ENCODE measurements at regions not wholly inside any gene's neighbourhood (a gene's known extent, or its start where the extent isn't known, plus 50 kb on each side); places are given as distances from the start of the nearest gene placed in this dataset.

DNA sequence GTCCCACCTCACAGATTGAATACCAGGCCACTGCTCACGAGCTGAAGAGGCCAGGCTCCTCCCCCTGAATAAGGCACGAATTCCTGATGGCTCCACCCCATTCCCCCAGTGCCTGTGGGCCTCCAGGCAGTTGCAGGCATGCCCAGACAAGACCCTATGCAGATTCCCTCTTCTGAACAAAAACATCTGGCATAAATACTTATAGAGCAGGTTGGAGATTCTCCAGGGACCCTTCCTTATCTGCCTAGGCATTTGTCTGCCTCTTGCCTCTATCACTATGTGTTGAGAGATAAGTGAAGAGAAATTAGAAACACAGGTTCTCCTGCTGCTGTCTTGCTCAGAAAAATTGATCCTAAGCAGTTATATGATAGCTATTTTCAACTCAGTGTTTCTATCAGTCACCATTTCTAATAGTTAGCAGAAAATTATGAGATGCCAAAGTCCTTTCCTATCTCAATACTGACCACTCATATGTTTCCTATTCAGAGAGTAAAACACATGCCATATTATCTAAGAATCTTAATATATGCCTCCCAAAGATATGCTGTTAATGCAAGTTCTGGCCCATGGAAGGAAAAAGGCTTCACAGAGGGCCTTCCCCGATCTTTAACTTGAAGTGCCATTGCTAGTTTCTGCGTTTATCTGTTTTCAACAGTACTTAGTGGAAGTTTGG is 364.0 kb downstream of the KCTD12 start:
- Histone ChIP-seq H3K4me1 (ENCODE audit: control insufficient read depth in 1 of 2, insufficient read depth in 2 of 2, low read depth in 1 of 2, low read length in 1 of 2) (peaks cover 0 to 11% of the 10 kb centered on the region in 2 experiments; a peak in 2 of 4 replicates), H2AFZ (ENCODE audit: low read depth) (no peak overlapping the region), H3K9me2 (no peaks in the 10 kb centered on the region), H3K36me3 (replicated peaks in 1 of 2; ENCODE audit: control insufficient read depth in 1 of 2, insufficient read depth in 2 of 2, low read length in 1 of 2) (no peaks in the 10 kb centered on the region), H3K27me3 (ENCODE audit: insufficient read depth) (no peaks in the 10 kb centered on the region), H3K4me3 (ENCODE audit: low read depth in 2 of 2, low read length in 1 of 2) (no peak overlapping the region), H4K20me1 (ENCODE audit: insufficient read depth) (no peaks in the 10 kb centered on the region), H3K4me2 (no peak overlapping the region), H3K9ac (no peak overlapping the region), H3F3A (replicated peaks; ENCODE audit: insufficient read depth) (no peaks in the 10 kb centered on the region), H3K79me2 (ENCODE audit: insufficient read depth) (no peaks in the 10 kb centered on the region), H3K27ac (ENCODE audit: low read depth in 2 of 2, low read length in 1 of 2) (peak overlapping the region; percentile 23 to 87; a peak in 2 of 4 replicates), H3K9me3 (no peaks in the 10 kb centered on the region)
- ChIA-PET POLR2A (no interaction called here), CTCF (interaction anchor here (0.9 to 1.2 kb wide), 4 partner anchors 15 to 382 kb away, joined by 3 to 4 read pairs (median 3); partner anchors contain the start of gene KCTD12)
- peak; percentile 81 for TF ChIP-seq TCF12 (IDR thresholded peaks at IDR 0.05)
- peak; percentile 100 for TF ChIP-seq RCOR1 (IDR thresholded peaks at IDR 0.05; ENCODE audit: low read length)
- TF ChIP-seq RAD21 (IDR thresholded peaks at IDR 0.05; ENCODE audit: low read length) = peak; percentile 41
- no peak for TF ChIP-seq SIN3A (IDR thresholded peaks at IDR 0.05; ENCODE audit: borderline replicate concordance, low read depth, low read length)
- TF ChIP-seq MXI1 (IDR thresholded peaks at IDR 0.05; ENCODE audit: low read depth, low read length) = no peak
- TF ChIP-seq EP300 (IDR thresholded peaks at IDR 0.05; ENCODE audit: borderline replicate concordance in 1 of 2, low read depth in 1 of 2, low read length in 1 of 2) = peak; percentile 12 to 93; a peak in 2 of 4 replicates
- peak; percentile 22; the same call in 1 of the 2 replicates for TF ChIP-seq TEAD4 (IDR thresholded peaks at IDR 0.05; ENCODE audit: borderline replicate concordance, insufficient read depth)
- TF ChIP-seq CHD2 (IDR thresholded peaks at IDR 0.05; ENCODE audit: low read length, partially characterized antibody) = peak; percentile 89
- peak; percentile 29; the same call in 1 of the 2 replicates for TF ChIP-seq PBX3 (IDR thresholded peaks at IDR 0.05)
- TF ChIP-seq NRF1 (IDR thresholded peaks at IDR 0.05; ENCODE audit: low read depth, low read length) = no peak
- peak; percentile 12; the same call in 1 of the 2 replicates for TF ChIP-seq POLR2AphosphoS5 (IDR thresholded peaks at IDR 0.05; ENCODE audit: low read depth, low read length)
- TF ChIP-seq EZH2phosphoT487 (IDR thresholded peaks at IDR 0.05; ENCODE audit: borderline replicate concordance, low read depth) = no peak
- peak; percentile 74 for TF ChIP-seq FOXJ3 (CRISPR knock-in tag; IDR thresholded peaks at IDR 0.05)
- TF ChIP-seq GATA2 (CRISPR knock-in tag; IDR thresholded peaks at IDR 0.05) = peak; percentile 94
- peak; percentile 67 for DNase-seq
- 34% methylated on average over 4 of the region's 4 CpGs for WGBS (ENCODE audit: low lambda C conversion rate)

DNA sequence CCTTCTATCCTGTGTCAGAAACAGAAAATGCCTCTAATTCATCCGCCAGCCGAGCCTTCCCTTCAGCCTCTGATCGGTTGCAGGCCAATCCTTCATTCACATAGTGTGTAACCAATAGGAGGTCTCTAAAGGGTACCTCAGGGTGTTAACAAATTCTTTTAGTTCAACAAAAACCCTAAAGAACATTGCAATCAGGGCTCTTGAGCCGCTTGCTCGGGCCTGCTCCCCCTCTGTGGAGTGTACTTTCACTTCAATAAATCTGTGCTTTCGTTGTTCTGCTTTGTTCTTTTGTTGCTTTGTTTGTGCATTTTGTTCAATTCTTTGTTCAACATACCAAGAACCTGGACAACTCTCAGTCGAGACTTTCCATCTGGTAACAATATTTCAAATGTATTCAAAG is 366.5 kb downstream of the KCTD12 start:
- H3K4me2 ChIP-seq = no peak overlapping the region
- H3K27ac ChIP-seq (ENCODE audit: low read depth in 2 of 2, low read length in 1 of 2) = no peak overlapping the region
- H3K4me3 ChIP-seq (ENCODE audit: low read depth in 2 of 2, low read length in 1 of 2) = no peak overlapping the region
- no peaks in the 10 kb centered on the region for H3K27me3 ChIP-seq (ENCODE audit: insufficient read depth)
- H3K79me2 ChIP-seq (ENCODE audit: insufficient read depth) = no peaks in the 10 kb centered on the region
- DNase-seq = no peak
- no peaks in the 10 kb centered on the region for H4K20me1 ChIP-seq (ENCODE audit: insufficient read depth)
- no peaks in the 10 kb centered on the region for H3K36me3 ChIP-seq (replicated peaks in 1 of 2; ENCODE audit: control insufficient read depth in 1 of 2, insufficient read depth in 2 of 2, low read length in 1 of 2)
- no peak overlapping the region for H2AFZ ChIP-seq (ENCODE audit: low read depth)
- CTCF ChIA-PET = no interaction called here
- peaks cover 3 to 11% of the 10 kb centered on the region in 2 experiments; a peak in 2 of 4 replicates for H3K4me1 ChIP-seq (ENCODE audit: control insufficient read depth in 1 of 2, insufficient read depth in 2 of 2, low read depth in 1 of 2, low read length in 1 of 2)
- POLR2A ChIA-PET = no interaction called here
- H3K9me3 ChIP-seq = no peaks in the 10 kb centered on the region
- no peak overlapping the region for H3K9ac ChIP-seq
- H3F3A ChIP-seq (replicated peaks; ENCODE audit: insufficient read depth) = peaks cover 7% of the 10 kb centered on the region
- WGBS (ENCODE audit: low lambda C conversion rate) = 79% methylated on average over 7 of the region's 7 CpGs
- H3K9me2 ChIP-seq = no peaks in the 10 kb centered on the region
- TF ChIP-seq USF1 (IDR thresholded peaks at IDR 0.05; ENCODE audit: borderline replicate concordance, low read depth) (no peak), YY1 (IDR thresholded peaks at IDR 0.05; ENCODE audit: low read depth) (no peak), RFX5 (IDR thresholded peaks at IDR 0.05; ENCODE audit: low read length) (no peak), JUND (IDR thresholded peaks at IDR 0.05) (no peak), GABPA (IDR thresholded peaks at IDR 0.05; ENCODE audit: low read depth) (no peak), FOXJ3 (CRISPR knock-in tag; IDR thresholded peaks at IDR 0.05) (no peak), CHD2 (IDR thresholded peaks at IDR 0.05; ENCODE audit: low read length, partially characterized antibody) (no peak), MXI1 (IDR thresholded peaks at IDR 0.05; ENCODE audit: low read depth, low read length) (no peak), RXRA (IDR thresholded peaks at IDR 0.05; ENCODE audit: borderline replicate concordance, low read depth) (no peak), EZH2phosphoT487 (IDR thresholded peaks at IDR 0.05; ENCODE audit: borderline replicate concordance, low read depth) (no peak), RAD21 (IDR thresholded peaks at IDR 0.05; ENCODE audit: low read length) (no peak)
- TF ChIP-seq, protein P1, sequence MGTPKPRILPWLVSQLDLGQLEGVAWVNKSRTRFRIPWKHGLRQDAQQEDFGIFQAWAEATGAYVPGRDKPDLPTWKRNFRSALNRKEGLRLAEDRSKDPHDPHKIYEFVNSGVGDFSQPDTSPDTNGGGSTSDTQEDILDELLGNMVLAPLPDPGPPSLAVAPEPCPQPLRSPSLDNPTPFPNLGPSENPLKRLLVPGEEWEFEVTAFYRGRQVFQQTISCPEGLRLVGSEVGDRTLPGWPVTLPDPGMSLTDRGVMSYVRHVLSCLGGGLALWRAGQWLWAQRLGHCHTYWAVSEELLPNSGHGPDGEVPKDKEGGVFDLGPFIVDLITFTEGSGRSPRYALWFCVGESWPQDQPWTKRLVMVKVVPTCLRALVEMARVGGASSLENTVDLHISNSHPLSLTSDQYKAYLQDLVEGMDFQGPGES (IDR thresholded peaks at IDR 0.05; ENCODE audit: low read depth, low read length) = no peak
- TF ChIP-seq, protein P2, sequence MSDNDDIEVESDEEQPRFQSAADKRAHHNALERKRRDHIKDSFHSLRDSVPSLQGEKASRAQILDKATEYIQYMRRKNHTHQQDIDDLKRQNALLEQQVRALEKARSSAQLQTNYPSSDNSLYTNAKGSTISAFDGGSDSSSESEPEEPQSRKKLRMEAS (IDR thresholded peaks at IDR 0.05; ENCODE audit: low read depth) = no peak
